ENCODE measurements at regions not wholly inside any gene's neighbourhood (a gene's known extent, or its start where the extent isn't known, plus 50 kb on each side); places are given as distances from the start of the nearest gene placed in this dataset.

DNA sequence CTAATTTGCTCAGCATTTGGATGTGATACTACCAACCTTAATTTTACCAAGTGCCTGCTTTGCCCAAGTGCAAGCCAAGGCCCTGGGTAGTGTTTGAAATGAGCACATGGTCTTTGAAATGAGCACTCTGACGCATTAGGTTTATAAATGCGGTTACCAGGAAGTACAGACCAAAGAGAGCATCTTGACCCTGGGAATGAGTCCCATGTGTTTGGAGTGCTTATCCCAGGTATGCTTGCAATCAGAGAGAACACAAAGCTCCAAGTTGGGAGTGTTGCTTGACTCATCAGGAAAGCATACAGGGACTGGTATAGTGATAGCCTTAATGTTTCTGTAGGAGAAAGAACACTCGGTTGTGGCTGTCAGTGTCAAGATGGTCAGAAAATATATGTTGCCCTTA, 203.6 kb upstream of the MAMLD1 start (continued):
- no peak for TF ChIP-seq SIN3A (IDR thresholded peaks at IDR 0.05; ENCODE audit: borderline replicate concordance in 2 of 2, control insufficient read depth in 1 of 2, low read depth in 2 of 2, low read length in 2 of 2)

DNA sequence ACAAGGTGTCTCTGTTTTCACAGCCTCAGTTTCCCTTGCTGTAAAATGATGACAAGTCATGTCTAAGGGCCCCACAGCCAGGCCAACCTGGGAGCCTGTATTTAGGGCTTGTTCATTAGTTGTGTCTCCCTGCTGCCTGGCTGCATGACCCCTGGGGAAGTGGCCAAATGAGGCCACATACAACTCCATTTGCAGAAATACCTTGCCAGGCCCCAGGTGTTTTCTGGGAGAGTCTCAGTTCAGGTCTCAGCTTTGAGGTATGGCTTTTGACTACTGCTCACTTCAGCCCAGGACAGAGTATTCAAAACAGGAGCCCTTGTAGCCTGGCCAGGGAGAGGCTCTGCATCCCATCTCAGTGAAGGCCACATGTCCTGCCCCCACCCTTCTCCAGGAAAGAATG, 202.5 kb upstream of the MAMLD1 start:
- CTCF ChIA-PET (ENCODE audit: low intra/inter-chr PET ratio): no interaction called here
- H2AFZ ChIP-seq (ENCODE audit: low read depth, low read length): no peak overlapping the region
- H3K27ac ChIP-seq (ENCODE audit: extremely low read depth, low read depth, low read length): no peak overlapping the region
- H3K4me3 ChIP-seq: no peak overlapping the region
- H3K79me2 ChIP-seq (ENCODE audit: control insufficient read depth, insufficient read depth, low read length): no peaks in the 10 kb centered on the region
- H3K36me3 ChIP-seq (ENCODE audit: control insufficient read depth, insufficient read depth, low read length): no peaks in the 10 kb centered on the region
- H3K27me3 ChIP-seq (ENCODE audit: control insufficient read depth in 2 of 2, insufficient read depth in 2 of 2, low read length in 2 of 2): no peaks in the 10 kb centered on the region
- POLR2A ChIA-PET: no interaction called here
- no peak for ATAC-seq
- in situ Hi-C loops (cut with MboI): no loop called here
- H3K4me2 ChIP-seq (ENCODE audit: insufficient read depth, low read length): no peak overlapping the region
- H3K9me3 ChIP-seq (replicated peaks; ENCODE audit: control insufficient read depth, insufficient read depth, low read depth, low read length): no peaks in the 10 kb centered on the region
- no peaks in the 10 kb centered on the region for H3K9me1 ChIP-seq (ENCODE audit: control insufficient read depth, insufficient read depth, low read length)
- FAIRE-seq: no peak
- DNase-seq (ENCODE audit: extremely low read depth in 1 of 4, low spot score in 3 of 4): no peak
- intact Hi-C loops (cut with micrococcal nuclease): no loop called here
- H4K20me1 ChIP-seq (replicated peaks; ENCODE audit: control insufficient read depth, insufficient read depth, low read length): no peaks in the 10 kb centered on the region
- no peaks in the 10 kb centered on the region for H3K4me1 ChIP-seq (replicated peaks in 1 of 2; ENCODE audit: control insufficient read depth in 2 of 2, insufficient read depth in 2 of 2, low read length in 2 of 2)
- no TSS peak for BruUV-seq (replicated peaks)
- no peak overlapping the region for H3K9ac ChIP-seq (ENCODE audit: insufficient read depth in 1 of 2, low read depth in 2 of 2, low read length in 2 of 2)
- TF ChIP-seq SP1 (CRISPR knock-in tag; IDR thresholded peaks at IDR 0.05) (no peak), POU5F1 (IDR thresholded peaks at IDR 0.05; ENCODE audit: borderline replicate concordance, low read depth, low read length, partially characterized antibody) (no peak), TBP (optimal IDR thresholded peaks at IDR 0.05; ENCODE audit: low read depth, low read length) (no peak), PTBP1 (IDR thresholded peaks at IDR 0.05; ENCODE audit: low read depth, low read length) (no peak), RUNX1 (IDR thresholded peaks at IDR 0.05; ENCODE audit: low read depth) (no peak)

DNA sequence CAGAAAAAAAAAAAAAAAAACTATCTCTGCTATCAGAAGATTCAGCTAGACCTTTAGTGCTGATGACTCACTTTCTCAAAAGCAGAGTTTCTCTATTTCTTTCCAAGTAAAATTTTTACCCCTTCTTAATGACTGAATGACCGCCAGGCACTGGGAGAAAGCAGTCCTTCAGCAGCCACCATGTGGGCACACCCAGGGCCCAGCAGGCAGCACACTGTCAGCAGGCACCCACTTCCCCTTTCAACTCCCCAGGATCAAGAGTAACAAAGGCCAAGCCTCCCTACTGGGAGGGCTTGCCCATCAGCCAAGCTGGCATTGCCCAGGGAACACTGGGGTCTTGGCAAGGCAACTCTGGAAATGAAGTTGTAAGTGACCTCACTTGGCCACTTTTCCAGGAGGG, 201.9 kb upstream of the MAMLD1 start:
- Histone ChIP-seq H3K79me2 (ENCODE audit: control insufficient read depth, insufficient read depth, low read length) (no peaks in the 10 kb centered on the region), H3K9me3 (replicated peaks; ENCODE audit: control insufficient read depth, insufficient read depth, low read depth, low read length) (no peaks in the 10 kb centered on the region), H2AFZ (ENCODE audit: low read depth, low read length) (no peak overlapping the region), H3K27ac (ENCODE audit: extremely low read depth, low read depth, low read length) (no peak overlapping the region), H3K27me3 (ENCODE audit: control insufficient read depth in 2 of 2, insufficient read depth in 2 of 2, low read length in 2 of 2) (no peaks in the 10 kb centered on the region), H4K20me1 (replicated peaks; ENCODE audit: control insufficient read depth, insufficient read depth, low read length) (no peaks in the 10 kb centered on the region), H3K36me3 (ENCODE audit: control insufficient read depth, insufficient read depth, low read length) (no peaks in the 10 kb centered on the region), H3K4me2 (ENCODE audit: insufficient read depth, low read length) (no peak overlapping the region), H3K9ac (ENCODE audit: insufficient read depth in 1 of 2, low read depth in 2 of 2, low read length in 2 of 2) (no peak overlapping the region), H3K4me3 (no peak overlapping the region), H3K9me1 (ENCODE audit: control insufficient read depth, insufficient read depth, low read length) (no peaks in the 10 kb centered on the region), H3K4me1 (replicated peaks in 1 of 2; ENCODE audit: control insufficient read depth in 2 of 2, insufficient read depth in 2 of 2, low read length in 2 of 2) (no peaks in the 10 kb centered on the region)
- intact Hi-C loops (cut with micrococcal nuclease) (no loop called here), in situ Hi-C loops (cut with MboI) (no loop called here)
- FAIRE-seq (no peak), DNase-seq (ENCODE audit: extremely low read depth in 1 of 4, low spot score in 3 of 4) (no peak), ATAC-seq (no peak)
- CTCF ChIA-PET (ENCODE audit: low intra/inter-chr PET ratio): no interaction called here
- POLR2A ChIA-PET: no interaction called here
- 0% methylated on average over 1 of the region's 1 CpG for WGBS (ENCODE audit: insufficient coverage, low coverage, missing lambda C conversion rate)
- BruUV-seq (replicated peaks): no TSS peak
- TF ChIP-seq, protein P1, sequence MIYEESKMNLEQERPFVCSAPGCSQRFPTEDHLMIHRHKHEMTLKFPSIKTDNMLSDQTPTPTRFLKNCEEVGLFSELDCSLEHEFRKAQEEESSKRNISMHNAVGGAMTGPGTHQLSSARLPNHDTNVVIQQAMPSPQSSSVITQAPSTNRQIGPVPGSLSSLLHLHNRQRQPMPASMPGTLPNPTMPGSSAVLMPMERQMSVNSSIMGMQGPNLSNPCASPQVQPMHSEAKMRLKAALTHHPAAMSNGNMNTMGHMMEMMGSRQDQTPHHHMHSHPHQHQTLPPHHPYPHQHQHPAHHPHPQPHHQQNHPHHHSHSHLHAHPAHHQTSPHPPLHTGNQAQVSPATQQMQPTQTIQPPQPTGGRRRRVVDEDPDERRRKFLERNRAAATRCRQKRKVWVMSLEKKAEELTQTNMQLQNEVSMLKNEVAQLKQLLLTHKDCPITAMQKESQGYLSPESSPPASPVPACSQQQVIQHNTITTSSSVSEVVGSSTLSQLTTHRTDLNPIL (CRISPR knock-in tag; IDR thresholded peaks at IDR 0.05): no peak
- TF ChIP-seq E2F3 (CRISPR knock-in tag; IDR thresholded peaks at IDR 0.05) (no peak), MED1 (CRISPR knock-in tag; IDR thresholded peaks at IDR 0.05; ENCODE audit: borderline replicate concordance) (no peak), SAP30 (IDR thresholded peaks at IDR 0.05; ENCODE audit: borderline replicate concordance, insufficient read depth, low read depth, low read length, poor library complexity, severe bottlenecking) (no peak), MYC (IDR thresholded peaks at IDR 0.05; ENCODE audit: low read depth, low read length) (no peak), MYC (CRISPR knock-in tag; IDR thresholded peaks at IDR 0.05; ENCODE audit: borderline replicate concordance, low read depth) (no peak), NR1H2 (CRISPR knock-in tag; IDR thresholded peaks at IDR 0.05) (no peak)
- TF ChIP-seq, protein P2, sequence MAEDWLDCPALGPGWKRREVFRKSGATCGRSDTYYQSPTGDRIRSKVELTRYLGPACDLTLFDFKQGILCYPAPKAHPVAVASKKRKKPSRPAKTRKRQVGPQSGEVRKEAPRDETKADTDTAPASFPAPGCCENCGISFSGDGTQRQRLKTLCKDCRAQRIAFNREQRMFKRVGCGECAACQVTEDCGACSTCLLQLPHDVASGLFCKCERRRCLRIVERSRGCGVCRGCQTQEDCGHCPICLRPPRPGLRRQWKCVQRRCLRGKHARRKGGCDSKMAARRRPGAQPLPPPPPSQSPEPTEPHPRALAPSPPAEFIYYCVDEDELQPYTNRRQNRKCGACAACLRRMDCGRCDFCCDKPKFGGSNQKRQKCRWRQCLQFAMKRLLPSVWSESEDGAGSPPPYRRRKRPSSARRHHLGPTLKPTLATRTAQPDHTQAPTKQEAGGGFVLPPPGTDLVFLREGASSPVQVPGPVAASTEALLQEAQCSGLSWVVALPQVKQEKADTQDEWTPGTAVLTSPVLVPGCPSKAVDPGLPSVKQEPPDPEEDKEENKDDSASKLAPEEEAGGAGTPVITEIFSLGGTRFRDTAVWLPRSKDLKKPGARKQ (CRISPR knock-in tag; IDR thresholded peaks at IDR 0.05): no peak

Data from K562 (cell line).